ENCODE measurements at regions not wholly inside any gene's neighbourhood (a gene's known extent, or its start where the extent isn't known, plus 50 kb on each side); places are given as distances from the start of the nearest gene placed in this dataset.
"Not testable (repeated sequence)": the region's sequence is repeated elsewhere in the genome, so short reads cannot be mapped to it uniquely, and the experiment has no call there.

- no peak for DNase-seq
Observed at GRCh38 chrX:115408771-115409400, 119.4 kb downstream of the LUZP4 start.

- DNase-seq, result no peak
Observed at GRCh38 chrX:115409551-115409950, 120.0 kb downstream of the LUZP4 start.

GRCh38 chrX:115410731-115411428 is 121.4 kb downstream of the LUZP4 start:
- DNase-seq, result no peak

GRCh38 chrX:115413246-115413878 is 123.8 kb downstream of the LUZP4 start:
- DNase-seq, result no peak

- no peak for DNase-seq
Observed at GRCh38 chrX:115419069-115419468, 129.6 kb downstream of the LUZP4 start.

- DNase-seq, result no peak
Observed at GRCh38 chrX:115423086-115423485, 133.6 kb downstream of the LUZP4 start.

GRCh38 chrX:115425359-115425758 is 135.6 kb upstream of the PLS3 start:
- no peak for DNase-seq

GRCh38 chrX:115427861-115428410 is 133.0 kb upstream of the PLS3 start:
- no peak for DNase-seq

GRCh38 chrX:115434834-115435233 is 126.1 kb upstream of the PLS3 start:
- not testable (repeated sequence) for DNase-seq

- no peak for DNase-seq
Observed at GRCh38 chrX:115437841-115438595, 123.0 kb upstream of the PLS3 start.

- DNase-seq, result no peak
Observed at GRCh38 chrX:115448146-115448545, 112.8 kb upstream of the PLS3 start.

GRCh38 chrX:115449742-115450141 is 111.2 kb upstream of the PLS3 start:
- no peak for DNase-seq

GRCh38 chrX:115452251-115452650 is 108.7 kb upstream of the PLS3 start:
- DNase-seq, result no peak

- no peak for DNase-seq
Observed at GRCh38 chrX:115459883-115460880, 100.8 kb upstream of the PLS3 start.

GRCh38 chrX:115462406-115462805 is 98.6 kb upstream of the PLS3 start:
- no peak for DNase-seq

- DNase-seq, result no peak
Observed at GRCh38 chrX:115467961-115468360, 93.0 kb upstream of the PLS3 start.

- DNase-seq, result no peak
Observed at GRCh38 chrX:115472131-115472530, 88.8 kb upstream of the PLS3 start.

GRCh38 chrX:115486510-115486909 is 74.5 kb upstream of the PLS3 start:
- no peak for DNase-seq

- DNase-seq, result no peak
Observed at GRCh38 chrX:115487608-115488007, 73.4 kb upstream of the PLS3 start.

- DNase-seq, result no peak
Observed at GRCh38 chrX:115490814-115491213, 70.2 kb upstream of the PLS3 start.

- DNase-seq, result no peak
Observed at GRCh38 chrX:115491766-115492165, 69.2 kb upstream of the PLS3 start.

GRCh38 chrX:115493015-115493414 is 68.0 kb upstream of the PLS3 start:
- DNase-seq, result no peak
